EH (cell line): ENCODE measurements at regions not wholly inside any gene's neighbourhood (a gene's known extent, or its start where the extent isn't known, plus 50 kb on each side); places are given as distances from the start of the nearest gene placed in this dataset.
"Not testable (repeated sequence)": the region's sequence is repeated elsewhere in the genome, so short reads cannot be mapped to it uniquely, and the experiment has no call there.

Source experiments
- DNase-seq: peaks from one replicate; pipeline ENCODE4 v3.0.0-alpha.2; 2015; ENCODE audit warnings: low read depth

DNA sequence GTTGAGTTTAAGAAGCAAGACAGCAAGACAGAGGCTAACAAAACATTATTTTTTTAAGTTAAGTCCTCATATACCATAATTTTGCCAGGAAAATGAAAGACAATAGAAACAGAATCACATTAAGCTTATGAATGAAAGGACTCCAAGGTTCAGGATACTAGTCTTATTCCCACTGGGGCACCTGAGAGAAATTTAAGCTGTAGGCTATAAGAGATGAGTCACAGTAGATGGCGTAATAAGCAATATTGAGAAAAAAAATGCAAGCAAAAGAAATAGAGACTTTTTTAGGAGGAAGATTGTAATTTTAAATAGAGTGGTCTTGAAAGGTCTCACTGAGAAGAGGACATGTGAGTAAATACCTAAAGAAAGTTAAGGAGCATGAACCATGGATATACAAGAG is 57.1 kb upstream of the KIF2B start:
- no peak for DNase-seq

DNA sequence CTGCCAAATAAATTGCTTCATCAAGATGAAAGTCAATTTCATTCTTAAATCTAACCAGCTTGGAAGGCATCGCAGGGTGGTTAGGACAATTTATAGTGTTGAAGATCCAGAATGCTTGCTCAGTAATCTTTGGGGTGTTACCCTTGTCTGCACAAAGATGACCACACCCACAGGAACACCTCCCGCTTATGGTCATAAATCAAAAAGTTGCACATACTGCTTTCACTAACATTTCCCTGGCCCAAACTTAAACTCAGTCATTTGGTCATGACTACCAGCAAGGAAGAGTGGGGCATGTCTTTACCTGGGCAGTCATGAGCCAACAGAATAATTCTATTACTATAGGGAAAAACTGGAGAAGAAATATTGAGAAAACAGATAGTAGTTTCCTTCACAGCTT is 57.6 kb upstream of the KIF2B start:
- no peak for DNase-seq

DNA sequence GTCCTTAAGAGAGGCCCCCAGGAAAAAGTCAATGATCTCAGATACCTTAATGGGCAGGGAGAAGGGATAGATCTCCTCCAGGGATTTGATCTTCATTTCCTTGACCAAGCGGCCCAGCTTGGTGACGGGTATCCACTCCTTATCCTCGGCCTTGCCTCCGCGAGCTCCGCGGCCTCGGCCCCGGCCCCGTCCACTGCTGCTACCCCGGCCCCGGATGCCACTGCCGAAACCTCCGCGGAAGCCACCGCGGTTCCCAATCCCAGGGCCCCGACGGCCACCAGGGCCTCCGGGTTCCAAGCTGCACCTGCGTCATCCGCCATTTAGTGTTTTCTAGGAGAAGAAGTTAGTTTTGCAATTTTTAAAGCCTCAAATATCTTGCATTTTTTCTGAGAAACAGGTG is 65.2 kb upstream of the KIF2B start:
- no peak for DNase-seq

DNA sequence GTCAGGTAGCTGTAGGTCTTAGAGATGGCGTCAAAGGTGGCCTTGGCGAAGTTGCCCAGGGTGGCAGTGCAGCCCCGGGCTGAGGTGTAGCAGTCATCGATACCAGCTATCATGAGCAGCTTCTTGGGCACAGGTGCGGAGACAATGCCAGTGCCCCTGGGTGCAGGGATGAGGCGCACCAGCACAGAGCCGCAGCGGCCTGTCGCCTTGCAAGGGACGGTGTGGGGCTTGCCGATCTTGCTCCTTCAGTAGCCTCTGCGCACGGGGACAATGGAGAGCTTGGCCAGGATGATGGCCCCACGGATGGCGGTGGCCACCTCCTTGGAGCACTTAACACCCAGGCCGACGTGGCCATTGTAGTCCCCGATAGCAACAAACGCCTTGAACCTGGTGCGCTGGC is 65.6 kb upstream of the KIF2B start:
- DNase-seq: not testable (repeated sequence)

DNA sequence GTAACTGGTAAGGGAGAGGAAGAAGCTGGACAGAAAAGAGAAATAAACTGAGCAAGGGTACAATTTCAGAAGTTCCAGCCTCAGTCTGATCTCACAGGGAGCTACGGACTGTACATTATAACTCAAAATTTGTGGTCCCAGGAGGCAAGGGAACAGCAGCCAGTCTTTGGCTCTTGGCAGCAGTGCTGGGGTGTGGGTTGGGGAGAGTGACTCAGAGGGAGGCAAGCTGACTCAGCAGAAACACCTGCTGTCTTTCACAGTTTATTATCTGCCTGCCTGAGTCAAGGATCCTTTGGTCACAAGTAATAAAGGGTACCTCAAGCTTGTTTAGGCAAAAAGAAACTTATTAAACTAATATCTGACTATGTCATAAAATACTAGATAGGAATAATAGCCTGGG is 73.5 kb upstream of the KIF2B start:
- no peak for DNase-seq

DNA sequence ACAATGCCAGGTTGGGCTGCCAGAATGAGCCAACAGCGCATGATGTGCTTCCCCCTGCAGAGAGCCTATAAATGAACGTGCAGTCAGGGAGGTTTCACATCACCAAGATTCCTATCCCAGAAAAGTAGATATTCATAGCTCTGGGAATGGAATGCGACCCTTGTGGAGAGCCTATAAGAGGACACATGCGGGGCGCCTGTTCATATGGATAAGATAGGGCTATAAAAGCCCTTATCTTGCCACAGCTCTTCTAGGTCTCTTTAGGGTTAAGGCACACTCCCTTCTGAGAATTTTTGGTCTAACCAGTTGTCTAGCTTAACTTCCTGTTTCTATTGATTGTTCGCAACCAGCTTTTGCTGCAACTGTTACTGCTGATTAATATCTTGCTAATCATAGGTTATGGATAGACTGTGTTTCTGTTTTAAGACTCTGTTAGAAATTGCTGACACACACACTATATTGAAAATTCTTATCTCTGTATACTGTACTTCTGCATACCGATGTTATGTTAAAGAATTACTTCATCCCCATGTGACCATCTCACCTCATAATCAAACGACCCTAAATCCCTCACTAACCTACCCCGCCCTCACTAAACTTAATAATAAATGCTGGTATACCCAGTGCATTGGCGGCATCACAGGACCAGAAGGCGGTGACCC is 74.4 kb upstream of the KIF2B start:
- not testable (repeated sequence) for DNase-seq

DNA sequence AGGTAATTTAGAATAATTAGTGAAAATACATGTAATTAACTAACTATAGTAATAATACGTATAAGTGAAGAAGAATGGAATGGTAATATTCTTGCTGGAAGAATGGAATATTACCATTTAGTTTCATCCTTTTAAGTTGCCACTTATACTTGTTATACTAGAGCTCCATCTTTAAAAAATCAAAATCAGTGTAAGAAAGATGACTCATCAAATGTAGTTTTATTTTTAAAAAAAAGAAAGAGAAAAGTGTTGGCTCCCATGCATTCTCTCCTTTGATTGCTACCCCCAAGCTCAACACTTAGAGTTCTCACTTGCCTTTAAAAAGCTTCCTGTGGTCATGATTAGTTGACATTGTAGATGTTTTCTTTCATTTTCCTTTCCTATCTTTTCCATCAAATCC is 82.4 kb upstream of the KIF2B start:
- no peak for DNase-seq

DNA sequence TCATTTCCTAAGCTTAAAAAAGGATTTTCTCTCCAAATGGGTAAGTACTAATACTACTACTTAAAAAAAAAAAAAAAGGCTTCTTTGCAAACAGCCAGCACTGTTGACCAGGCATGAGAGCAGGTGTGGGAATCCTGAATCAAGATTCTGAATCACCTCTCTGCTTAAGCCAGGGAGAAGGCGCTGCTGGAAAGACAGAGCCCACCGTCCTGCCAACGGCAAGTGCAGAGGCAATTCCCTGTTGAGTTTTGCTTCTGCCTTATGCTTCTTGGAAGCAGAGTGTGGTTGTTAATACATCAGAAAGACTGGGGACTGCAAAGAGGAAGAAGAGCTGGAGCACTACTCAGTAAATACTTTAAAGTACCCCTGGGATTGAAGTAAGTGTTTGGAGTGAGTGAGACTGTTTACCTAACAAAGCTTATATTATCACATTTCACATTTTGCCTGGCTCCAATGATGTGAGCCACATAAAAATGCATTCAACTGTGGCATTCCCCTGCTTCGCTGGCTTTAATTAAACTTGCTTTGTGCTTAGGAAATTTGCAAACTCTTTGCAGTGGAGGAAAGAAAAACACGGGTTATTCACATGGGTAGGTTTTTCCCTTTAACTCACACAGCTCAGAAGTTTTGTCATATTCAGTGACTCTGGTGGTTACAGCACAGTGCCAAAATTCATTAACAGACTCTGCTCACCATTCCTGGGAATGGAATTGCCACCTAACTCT is 86.0 kb upstream of the KIF2B start:
- DNase-seq: no peak

DNA sequence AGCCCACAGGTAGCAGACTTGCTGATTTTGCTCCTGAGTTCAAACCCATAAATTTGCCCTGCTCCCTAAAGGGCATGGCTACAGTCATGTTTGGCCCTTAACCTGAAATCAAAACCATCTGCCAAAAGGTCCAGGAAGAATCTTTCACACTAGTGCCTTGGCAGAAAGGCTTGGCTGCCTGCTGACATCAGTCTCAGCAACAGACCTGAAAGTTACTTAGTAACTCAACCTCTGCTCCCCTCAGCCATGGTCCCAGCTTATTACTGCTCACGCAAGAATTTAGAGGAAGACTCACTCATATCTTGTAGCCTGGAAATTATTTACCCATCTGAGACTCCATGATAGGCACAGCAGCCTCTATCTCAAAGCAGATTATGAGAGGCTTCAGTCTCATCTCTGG is 98.0 kb upstream of the KIF2B start:
- no peak for DNase-seq

DNA sequence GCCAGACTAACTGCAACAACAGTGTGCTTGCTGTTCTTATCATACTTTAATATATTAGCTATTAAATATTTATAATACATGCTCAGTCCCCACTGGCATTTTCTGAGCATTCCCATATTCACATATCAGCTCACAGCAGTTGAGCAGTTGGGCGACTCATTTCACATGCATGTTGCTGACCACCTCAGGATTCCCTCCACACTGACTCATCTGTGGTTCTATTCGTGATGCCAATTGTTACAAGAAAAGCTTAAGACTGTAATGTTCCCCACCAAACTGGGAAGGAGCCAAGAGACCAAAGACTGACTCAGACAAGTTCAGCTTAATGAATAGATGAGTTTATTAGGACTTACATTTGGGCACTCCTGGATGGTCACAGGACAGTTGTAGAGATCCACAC is 100.3 kb upstream of the KIF2B start:
- peak; percentile 95 for DNase-seq

DNA sequence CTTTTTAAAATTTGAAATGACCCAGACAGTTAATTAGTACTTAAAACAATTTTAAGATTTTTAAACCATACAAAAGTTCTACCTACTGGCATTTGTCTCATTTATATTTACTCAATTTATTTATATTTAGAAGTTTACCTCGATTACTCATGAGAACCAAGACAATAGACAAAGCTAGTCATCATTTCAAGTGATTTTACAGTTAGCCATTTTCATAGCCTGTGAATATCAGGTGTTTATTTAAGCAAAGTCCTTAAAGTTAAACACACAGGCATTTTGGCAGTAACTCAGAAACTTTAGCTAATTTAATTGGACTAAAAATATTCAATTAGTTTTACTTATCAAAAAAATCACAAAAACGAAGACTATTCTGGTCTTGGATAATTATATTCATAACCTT is 101.6 kb upstream of the KIF2B start:
- DNase-seq: no peak

DNA sequence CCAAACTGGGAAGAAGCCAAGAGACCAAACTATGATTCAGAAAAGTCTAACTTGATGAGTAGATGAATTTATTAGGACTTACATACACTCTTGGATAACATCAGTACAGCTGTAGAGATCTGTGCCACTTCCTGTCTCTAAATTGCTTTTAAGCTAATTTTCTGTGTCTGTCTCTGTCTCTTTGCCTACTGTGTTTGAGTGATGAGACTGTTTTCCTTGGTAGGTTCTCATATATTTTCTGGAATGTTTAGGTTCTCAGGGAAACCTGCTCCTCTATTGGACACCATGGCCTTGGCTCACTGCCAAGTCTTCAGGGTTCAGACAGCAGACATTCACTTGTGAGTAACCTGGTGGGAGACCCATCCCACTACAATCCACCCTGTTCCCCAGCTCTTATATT is 103.5 kb upstream of the KIF2B start:
- DNase-seq: peak; percentile 27

DNA sequence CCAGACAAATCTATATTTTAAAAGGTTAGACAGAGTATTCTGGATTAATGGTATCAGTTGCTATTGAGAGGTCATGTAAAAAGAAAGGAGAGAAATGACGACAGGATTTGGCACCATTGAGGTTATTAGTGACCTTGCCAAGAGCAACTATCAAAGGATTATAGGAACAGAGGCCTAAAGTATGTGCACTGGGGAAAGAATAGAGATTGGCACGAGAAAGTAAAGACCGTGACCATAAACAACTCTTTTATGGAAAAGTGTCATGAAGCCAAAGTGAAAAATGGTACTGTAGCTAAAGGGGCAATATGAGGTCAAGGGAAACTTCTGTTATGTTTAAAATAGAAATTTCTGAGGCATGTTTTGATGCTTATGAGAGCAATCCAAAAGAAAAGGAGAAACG is 115.2 kb upstream of the KIF2B start:
- DNase-seq: no peak

DNA sequence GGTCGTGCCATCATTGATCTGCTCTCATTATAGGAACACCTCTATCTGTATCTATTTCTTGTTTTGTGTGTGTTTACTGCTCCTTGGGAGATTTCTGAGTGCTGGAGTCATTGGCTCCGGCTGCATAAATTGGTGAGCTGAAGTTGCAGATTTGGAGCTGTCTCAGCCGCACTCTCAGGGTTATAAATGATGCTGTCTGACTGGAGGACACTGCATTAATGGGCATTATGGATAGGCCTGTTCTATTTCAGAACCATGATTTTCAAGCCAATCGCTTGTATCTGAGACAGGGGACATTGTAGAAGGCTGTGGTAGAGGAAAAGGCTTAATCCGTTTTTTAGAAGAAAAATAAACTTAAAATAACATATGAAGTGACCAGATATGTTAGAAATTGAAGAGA is 126.4 kb upstream of the KIF2B start:
- DNase-seq: no peak

DNA sequence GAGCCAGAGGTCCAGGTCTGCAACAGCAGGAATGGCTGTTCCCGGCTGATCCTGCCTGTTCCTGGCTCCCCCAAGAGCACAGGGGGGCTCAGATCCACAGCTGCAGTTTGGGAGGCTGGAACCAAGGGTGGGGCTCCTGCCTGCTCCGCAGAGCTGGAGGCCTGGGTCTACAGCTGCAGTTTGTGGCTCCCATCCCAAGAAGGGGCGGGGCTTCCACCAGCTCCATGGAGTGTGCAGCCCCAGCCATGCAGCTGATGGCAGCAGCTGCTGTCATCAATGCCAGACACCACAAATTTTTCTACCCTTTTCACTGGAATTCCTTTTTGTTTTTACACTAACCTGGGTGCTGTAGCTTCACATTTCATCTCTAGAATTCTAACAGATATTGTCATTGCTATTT is 135.4 kb upstream of the KIF2B start:
- no peak for DNase-seq

DNA sequence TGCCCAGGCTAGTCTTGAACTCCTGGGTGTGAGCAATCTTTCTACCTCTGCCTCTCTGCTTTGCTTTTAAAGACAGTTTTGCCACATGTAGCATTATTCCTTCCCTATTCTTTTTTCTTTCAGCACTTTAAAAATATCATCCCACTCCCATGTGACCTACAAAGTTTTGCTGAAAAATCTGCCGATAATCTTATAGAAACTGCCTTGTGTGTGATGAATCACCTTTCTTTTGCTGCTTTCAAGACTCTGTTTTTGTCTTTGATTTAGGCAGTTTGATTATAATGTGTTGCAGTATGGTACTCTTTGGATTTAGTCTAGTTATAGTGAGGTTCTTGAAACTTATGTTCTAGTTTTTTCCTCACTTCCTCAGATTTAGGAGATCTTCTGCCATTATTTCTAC is 142.0 kb upstream of the KIF2B start:
- DNase-seq: no peak

DNA sequence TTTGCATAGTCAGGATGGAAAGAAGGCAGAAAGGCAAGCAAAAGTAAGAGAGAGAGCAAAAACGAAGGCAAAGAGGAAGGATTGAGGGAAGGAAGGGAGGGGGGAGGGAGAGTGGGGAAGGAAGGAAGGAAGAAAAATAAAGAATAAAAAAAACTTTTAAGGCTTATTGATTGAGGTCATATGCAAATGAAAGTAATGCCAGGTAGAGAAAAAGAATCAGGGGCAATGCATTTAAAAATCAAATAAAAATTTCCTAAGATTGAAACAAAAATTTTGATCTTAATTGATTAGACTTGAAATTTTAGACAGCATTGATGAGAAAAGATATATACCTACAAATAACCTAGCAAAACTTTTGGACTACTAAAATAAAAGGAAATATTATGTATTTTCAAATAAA is 153.9 kb upstream of the KIF2B start:
- DNase-seq: no peak

DNA sequence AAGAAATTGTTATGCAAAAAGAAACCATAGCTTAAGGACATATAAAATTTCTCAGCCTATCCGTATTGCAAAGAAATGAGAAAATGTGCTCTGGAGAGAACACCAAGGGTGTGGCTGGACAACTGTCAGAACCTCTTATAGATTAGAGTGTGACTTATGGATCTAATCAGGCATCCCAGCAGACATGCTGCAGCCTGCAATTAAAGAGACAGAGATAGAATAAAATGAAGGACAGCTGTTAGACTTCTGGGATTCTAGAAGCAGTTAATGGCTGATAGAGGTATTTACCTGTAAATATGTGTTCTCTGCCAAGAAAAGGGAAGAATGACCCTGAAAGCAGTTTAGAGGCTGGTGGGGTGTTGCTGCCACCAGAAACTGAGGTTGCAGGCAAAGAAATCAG is 160.1 kb upstream of the KIF2B start:
- DNase-seq: no peak

DNA sequence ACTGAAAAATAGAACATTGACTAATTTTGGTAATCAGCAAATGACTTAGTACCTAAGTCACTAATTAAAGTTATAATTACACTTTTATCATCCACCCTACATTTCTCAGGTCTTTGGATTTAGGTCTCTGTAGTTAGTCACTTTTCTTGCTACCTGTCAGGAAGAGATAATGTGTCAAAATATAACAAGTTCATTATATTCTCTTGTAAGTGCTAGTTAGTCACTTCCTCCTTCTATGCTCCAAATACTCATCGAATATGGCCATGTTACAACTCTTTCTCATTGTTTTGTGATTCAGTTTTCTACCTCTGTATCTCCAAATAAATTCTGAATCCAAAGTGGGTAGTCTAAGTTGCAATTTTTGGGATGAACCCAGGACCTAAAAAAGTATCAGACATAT is 163.5 kb upstream of the KIF2B start:
- DNase-seq: no peak

DNA sequence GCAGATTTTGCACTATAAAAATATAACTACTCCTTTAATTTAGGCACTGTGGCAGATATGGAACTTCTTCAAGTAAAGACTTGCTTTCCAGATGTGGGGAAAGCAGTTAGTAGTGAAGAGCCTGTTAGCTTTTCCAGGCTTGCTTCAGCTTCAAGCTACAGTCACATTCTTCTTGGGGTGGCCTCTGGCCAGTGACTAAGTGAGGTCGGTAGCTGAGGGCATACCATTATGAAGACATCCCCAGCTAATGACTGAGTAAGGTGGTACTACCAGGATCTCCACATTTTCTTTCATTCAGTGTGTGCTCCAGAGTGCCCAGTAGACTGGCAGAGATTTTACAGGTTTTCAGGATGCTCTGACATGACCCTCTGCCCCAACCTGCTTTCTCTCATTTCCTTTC is 167.1 kb upstream of the KIF2B start:
- peak; percentile 13 for DNase-seq

DNA sequence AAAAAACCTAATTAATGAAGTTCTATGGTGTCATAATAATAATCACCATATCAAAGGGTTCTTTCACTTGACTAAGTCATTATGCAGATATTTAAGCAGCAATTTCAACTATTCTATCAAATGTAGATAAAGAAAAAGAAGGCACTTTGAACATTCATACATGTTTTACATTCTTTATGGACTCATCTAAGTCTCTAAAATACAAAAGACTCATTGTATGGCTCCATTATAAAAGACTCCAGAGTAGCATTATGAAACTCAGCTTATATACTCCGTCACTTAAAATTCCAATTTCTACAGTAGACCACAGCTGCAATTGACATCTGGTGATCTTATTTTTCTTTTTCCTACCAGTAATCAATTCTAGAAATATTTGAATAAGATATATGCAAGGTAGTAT is 173.5 kb upstream of the KIF2B start:
- DNase-seq: no peak

DNA sequence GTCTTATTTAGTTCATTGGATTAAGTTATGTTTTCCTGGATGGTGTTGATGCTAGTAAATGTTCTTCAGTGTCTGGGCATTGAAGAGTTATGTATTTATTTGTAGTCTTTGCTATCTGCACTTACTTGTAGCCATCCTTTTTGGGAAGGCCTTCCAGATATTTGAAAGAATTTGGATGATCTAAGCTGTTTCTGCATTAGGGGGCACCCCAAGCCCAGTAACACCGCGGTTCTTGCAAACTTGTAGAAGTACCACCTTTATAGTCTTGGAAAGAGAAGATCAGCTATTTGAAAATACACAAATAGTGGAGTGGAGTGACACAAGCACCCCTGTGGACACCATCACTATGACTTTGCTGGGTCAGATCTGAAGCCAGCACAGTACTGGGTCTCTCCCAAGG is 175.9 kb upstream of the KIF2B start:
- DNase-seq: no peak

DNA sequence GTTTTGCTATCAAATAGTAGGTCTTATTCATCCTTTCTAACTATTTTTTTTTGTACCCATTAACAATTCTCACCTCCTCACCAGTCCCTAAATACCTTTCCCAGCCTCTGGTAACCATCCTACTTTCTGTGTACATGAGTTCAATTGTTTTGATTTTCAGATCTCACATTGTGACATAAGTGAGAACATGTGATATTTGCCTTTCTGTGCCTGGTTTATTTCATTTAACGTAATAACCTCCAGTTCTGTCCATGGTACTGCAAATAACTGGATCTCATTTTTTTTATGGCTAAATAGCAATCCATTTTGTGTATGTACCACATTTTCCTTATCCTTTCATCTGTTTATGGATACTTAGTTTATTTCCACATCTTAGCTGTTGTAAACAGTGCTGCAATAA is 181.9 kb upstream of the KIF2B start:
- no peak for DNase-seq

DNA sequence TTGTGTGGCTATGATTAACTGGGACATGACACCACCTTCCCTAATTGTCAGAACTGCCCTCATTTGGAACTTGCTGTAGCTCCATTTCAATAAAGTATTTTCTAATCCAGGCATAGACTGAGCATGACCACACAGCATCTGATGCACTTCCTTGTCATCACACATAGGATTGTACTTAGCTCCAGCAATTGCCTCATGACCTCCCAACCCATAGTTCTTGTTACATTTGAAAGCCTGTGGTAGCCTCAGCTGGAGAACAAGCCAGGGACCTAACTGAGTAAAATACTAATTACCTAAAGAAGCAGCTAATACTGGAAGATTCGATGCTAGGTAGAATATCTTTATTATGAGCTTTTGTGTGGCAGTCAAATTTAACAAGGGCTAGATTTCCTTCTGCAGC is 187.3 kb upstream of the KIF2B start:
- no peak for DNase-seq
